ENCODE measurements at regions not wholly inside any gene's neighbourhood (a gene's known extent, or its start where the extent isn't known, plus 50 kb on each side); places are given as distances from the start of the nearest gene placed in this dataset.

DNA sequence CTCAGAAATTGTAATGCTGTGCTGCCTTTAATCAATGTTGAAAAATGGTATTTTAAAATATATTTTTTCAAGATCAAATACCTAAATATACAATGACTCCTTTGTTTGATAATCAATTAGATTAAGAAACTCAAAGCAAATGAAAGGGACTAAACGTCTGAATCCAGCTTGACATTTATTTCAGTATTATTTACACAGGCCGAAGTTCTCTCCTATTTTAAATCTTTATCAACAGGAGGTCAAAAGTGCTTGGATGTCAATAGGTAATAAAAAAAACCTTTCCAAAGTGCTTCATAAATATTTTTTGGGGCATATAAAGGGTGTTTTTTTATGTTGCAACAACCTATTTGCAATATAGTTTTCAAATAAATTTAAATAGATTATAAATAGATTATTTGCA is 1201.7 kb upstream of the SLC39A10 start:
- H3K4me3 ChIP-seq (ENCODE audit: low read depth, low read length), result no peak overlapping the region
- TF ChIP-seq, protein P1, sequence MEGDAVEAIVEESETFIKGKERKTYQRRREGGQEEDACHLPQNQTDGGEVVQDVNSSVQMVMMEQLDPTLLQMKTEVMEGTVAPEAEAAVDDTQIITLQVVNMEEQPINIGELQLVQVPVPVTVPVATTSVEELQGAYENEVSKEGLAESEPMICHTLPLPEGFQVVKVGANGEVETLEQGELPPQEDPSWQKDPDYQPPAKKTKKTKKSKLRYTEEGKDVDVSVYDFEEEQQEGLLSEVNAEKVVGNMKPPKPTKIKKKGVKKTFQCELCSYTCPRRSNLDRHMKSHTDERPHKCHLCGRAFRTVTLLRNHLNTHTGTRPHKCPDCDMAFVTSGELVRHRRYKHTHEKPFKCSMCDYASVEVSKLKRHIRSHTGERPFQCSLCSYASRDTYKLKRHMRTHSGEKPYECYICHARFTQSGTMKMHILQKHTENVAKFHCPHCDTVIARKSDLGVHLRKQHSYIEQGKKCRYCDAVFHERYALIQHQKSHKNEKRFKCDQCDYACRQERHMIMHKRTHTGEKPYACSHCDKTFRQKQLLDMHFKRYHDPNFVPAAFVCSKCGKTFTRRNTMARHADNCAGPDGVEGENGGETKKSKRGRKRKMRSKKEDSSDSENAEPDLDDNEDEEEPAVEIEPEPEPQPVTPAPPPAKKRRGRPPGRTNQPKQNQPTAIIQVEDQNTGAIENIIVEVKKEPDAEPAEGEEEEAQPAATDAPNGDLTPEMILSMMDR (IDR thresholded peaks at IDR 0.05; ENCODE audit: insufficient read depth, low read length), result no peak
- DNase-seq (ENCODE audit: low read depth), result no peak

- DNase-seq (ENCODE audit: low read depth), result no peak
- H3K4me3 ChIP-seq (ENCODE audit: low read depth, low read length), result no peak overlapping the region
- TF ChIP-seq, protein P1 (IDR thresholded peaks at IDR 0.05; ENCODE audit: insufficient read depth, low read length), result no peak
Measured at GRCh38 chr2:194452504-194452903, 1204.5 kb upstream of the SLC39A10 start.

GRCh38 chr2:194445226-194445625 is 1211.8 kb upstream of the SLC39A10 start:
- no peak overlapping the region for H3K4me3 ChIP-seq (ENCODE audit: low read depth, low read length)
- DNase-seq (ENCODE audit: low read depth), result no peak
- TF ChIP-seq, protein P1 (IDR thresholded peaks at IDR 0.05; ENCODE audit: insufficient read depth, low read length), result no peak

GRCh38 chr2:194443926-194444325 is 1213.1 kb upstream of the SLC39A10 start:
- H3K4me3 ChIP-seq (ENCODE audit: low read depth, low read length), result no peak overlapping the region
- TF ChIP-seq, protein P1 (IDR thresholded peaks at IDR 0.05; ENCODE audit: insufficient read depth, low read length), result no peak
- no peak for DNase-seq (ENCODE audit: low read depth)

- no peak overlapping the region for H3K4me3 ChIP-seq (ENCODE audit: low read depth, low read length)
- TF ChIP-seq, protein P1 (IDR thresholded peaks at IDR 0.05; ENCODE audit: insufficient read depth, low read length), result no peak
- no peak for DNase-seq (ENCODE audit: low read depth)
Measured at GRCh38 chr2:194424683-194425209, 1232.3 kb upstream of the SLC39A10 start.

- DNase-seq (ENCODE audit: low read depth), result no peak
- TF ChIP-seq, protein P1 (IDR thresholded peaks at IDR 0.05; ENCODE audit: insufficient read depth, low read length), result no peak
- H3K4me3 ChIP-seq (ENCODE audit: low read depth, low read length), result no peak overlapping the region
Measured at GRCh38 chr2:194411221-194411620, 1245.8 kb upstream of the SLC39A10 start.

- no peak for DNase-seq (ENCODE audit: low read depth)
- TF ChIP-seq, protein P1 (IDR thresholded peaks at IDR 0.05; ENCODE audit: insufficient read depth, low read length), result no peak
- H3K4me3 ChIP-seq (ENCODE audit: low read depth, low read length), result no peak overlapping the region
Measured at GRCh38 chr2:194395818-194396217, 1261.2 kb upstream of the SLC39A10 start.

Measured in fibroblast of the aortic adventitia (primary cell).